Thymus (tissue), 11 donors: ENCODE measurements at regions not wholly inside any gene's neighbourhood (a gene's known extent, or its start where the extent isn't known, plus 50 kb on each side); places are given as distances from the start of the nearest gene placed in this dataset.

Experiments used
- DNase-seq, 9 donors: peaks; one replicate each; pipeline ENCODE4 v3.0.0-alpha.2; 2013; ENCODE audit warnings: low spot score in 9 of 9, low read depth in 6 of 9, missing footprints in 1 of 9
- H3K27ac ChIP-seq, 2 donors: one replicate each; pipeline ENCODE4 v1.5.1; 2013; ENCODE audit warnings: control low read depth in 1 of 2, low read depth in 1 of 2, low read length in 1 of 2, mild to moderate bottlenecking in 1 of 2, moderate library complexity in 1 of 2
- H3K27me3 ChIP-seq, 2 donors: one replicate each; pipeline ENCODE4 v1.5.1; 2013; ENCODE audit warnings: low read length in 1 of 2; ENCODE audit not compliant: control insufficient read depth in 2 of 2, insufficient read depth in 1 of 2
- H3K36me3 ChIP-seq, 2 donors: one replicate each; pipeline ENCODE4 v1.5.1; 2013; ENCODE audit warnings: low read length in 1 of 2, mild to moderate bottlenecking in 1 of 2, moderate library complexity in 1 of 2; ENCODE audit not compliant: control insufficient read depth in 2 of 2, insufficient read depth in 2 of 2
- H3K4me1 ChIP-seq, 2 donors: one replicate each; pipeline ENCODE4 v1.5.1; 2013; ENCODE audit warnings: low read length in 2 of 2; ENCODE audit not compliant: control insufficient read depth in 2 of 2, insufficient read depth in 2 of 2
- H3K4me3 ChIP-seq, 2 donors: one replicate each; pipeline ENCODE4 v1.5.1; 2013; ENCODE audit warnings: low read length in 2 of 2, control low read depth in 1 of 2, mild to moderate bottlenecking in 1 of 2
- H3K9me3 ChIP-seq, 2 donors: one replicate each; pipeline ENCODE4 v1.5.1; 2013; ENCODE audit warnings: low read length in 1 of 2, mild to moderate bottlenecking in 1 of 2; ENCODE audit not compliant: control insufficient read depth in 2 of 2, insufficient read depth in 1 of 2
- WGBS: extraction: QIAGEN DNeasy Blood & Tissue Kit; methylation state at CpG from one replicate; pipeline ENCODE4 v1.1.7; 2013; 5-methylcytosine and 5-hydroxymethylcytosine counted together
- donor health status: healthy.

DNA sequence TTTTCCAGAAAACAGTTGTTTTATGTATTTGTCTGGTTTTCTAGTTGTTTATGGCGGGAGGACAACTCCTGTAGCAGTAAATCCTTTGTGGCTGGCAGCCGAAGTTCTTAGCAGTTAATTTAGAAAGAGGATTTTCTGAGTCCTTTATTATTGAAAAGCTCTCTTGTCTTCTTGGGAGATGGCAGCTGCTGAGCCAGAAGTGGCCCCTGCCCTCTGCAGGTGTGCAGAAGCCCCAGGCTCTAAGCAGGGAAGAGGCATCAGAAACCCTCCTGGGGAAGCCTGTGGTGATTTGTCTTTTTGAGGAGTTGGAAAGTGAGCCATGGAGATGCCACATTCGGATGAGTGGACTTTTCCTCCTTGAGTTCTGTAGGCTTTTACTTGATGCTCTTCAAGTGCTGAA is 106.3 kb downstream of the GLRX3 start:
- WGBS, result 59% methylated on average over 3 of the region's 3 CpGs
- no peak overlapping the region for H3K4me3 ChIP-seq
- H3K36me3 ChIP-seq, result no peaks in the 10 kb centered on the region
- H3K9me3 ChIP-seq, result no peaks in the 10 kb centered on the region
- H3K27ac ChIP-seq, result no peak overlapping the region
- peaks cover 0 to 4% of the 10 kb centered on the region in 2 donors for H3K27me3 ChIP-seq
- H3K4me1 ChIP-seq, result no peaks in the 10 kb centered on the region
- no peak for DNase-seq

DNA sequence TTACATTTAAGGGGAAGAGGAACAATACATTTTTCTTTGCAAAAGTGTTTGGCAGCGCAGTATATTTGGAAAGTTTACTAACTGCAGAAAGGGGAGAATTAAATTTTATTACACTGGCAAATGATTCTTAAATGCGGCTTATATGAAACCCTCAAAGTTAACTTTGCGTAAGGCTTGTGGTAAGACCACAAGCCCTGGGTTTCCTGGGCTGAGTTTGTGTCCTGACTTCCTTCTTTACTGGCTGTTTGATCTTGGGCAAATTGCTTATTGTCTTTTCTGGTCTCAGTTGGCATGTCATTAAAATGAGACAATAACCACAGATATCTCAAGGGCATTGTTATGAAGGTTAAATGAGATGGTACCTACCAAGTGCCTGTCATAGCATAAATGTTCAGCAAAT is 106.8 kb downstream of the GLRX3 start:
- Histone ChIP-seq H3K4me1 (no peaks in the 10 kb centered on the region), H3K27ac (no peak overlapping the region), H3K27me3 (peaks cover 0 to 4% of the 10 kb centered on the region in 2 donors), H3K36me3 (no peaks in the 10 kb centered on the region), H3K9me3 (no peaks in the 10 kb centered on the region), H3K4me3 (no peak overlapping the region)
- no peak for DNase-seq
- 7% methylated on average over 3 of the region's 3 CpGs for WGBS

DNA sequence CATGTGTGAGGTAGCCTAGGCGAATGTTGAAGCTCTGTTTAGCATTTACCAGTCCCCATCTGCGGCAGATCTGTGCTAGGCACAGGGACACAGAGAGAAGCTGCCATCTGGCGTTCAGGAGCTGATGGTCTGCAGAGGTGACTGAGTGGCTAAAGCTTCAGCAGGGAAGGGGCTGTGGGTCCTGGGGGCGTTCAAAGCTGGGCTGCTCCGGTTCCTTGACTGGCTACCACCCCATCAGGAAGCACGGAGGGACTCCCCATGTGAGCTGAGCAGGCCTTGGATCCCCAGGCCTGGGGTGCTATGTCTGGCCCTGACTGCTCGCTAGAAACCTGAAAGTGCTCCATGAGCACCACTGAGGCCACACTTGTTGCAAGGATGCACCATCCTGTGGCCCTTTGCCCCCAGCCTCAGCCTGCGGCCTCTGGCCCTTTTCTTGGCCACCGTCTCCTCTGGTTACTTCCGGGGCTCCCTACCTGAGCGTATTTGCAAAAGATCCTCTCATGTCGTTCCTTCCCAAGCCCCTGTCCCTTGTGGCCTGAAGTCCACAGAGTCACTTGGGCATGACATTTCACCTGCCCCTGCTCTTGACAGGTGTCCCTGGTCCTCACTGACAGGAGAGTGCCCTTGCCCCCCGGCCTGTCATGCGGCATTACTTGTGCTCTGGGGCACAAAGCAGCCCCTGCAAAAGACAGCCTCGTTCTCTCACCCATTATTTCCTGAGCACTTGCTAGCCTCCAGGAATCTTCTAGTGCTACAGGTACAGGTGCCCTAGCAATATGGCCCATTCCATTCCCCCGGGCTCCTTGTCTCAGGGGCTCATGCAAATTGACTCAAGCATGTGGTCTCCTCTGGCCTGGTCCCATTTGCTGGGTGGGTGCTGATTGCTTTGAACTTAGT is 108.1 kb downstream of the GLRX3 start:
- 96% methylated on average over 16 of the region's 16 CpGs for WGBS
- no peaks in the 10 kb centered on the region for H3K36me3 ChIP-seq
- DNase-seq, result no peak
- H3K4me3 ChIP-seq, result no peak overlapping the region
- peaks cover 0 to 4% of the 10 kb centered on the region in 2 donors for H3K27me3 ChIP-seq
- no peaks in the 10 kb centered on the region for H3K4me1 ChIP-seq
- H3K9me3 ChIP-seq, result no peaks in the 10 kb centered on the region
- H3K27ac ChIP-seq, result no peak overlapping the region

DNA sequence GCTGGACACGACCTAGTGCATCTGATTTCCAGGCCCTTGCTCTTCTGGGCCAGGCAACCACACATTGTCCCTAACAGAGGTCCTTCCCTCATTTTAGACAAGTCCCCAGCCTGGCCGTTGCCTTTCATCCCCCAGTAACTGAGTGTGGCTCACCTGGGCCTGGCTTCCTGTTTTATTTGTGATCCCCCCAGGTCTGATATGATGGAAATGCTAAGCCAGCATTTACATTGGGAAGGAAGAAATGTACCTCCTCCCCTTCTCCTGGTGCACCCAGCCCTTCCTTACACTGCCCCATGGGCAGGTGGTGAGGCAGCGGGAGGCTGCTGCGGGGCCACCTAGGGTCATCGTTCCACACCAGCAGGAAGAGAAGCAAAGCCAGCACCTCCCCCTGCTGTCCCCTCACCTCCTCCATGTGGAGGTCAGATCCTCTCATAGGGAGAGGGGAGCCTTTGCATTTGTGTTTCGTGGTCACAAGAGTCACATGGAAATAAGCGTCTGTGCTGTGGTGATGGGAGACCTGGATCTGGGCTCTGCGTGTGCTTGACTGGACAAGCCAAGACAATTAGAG is 108.8 kb downstream of the GLRX3 start:
- H3K27ac ChIP-seq, result no peak overlapping the region
- DNase-seq, result no peak
- no peaks in the 10 kb centered on the region for H3K36me3 ChIP-seq
- 87% methylated on average over 8 of the region's 8 CpGs for WGBS
- peaks cover 0 to 4% of the 10 kb centered on the region in 2 donors for H3K27me3 ChIP-seq
- H3K9me3 ChIP-seq, result no peaks in the 10 kb centered on the region
- no peaks in the 10 kb centered on the region for H3K4me1 ChIP-seq
- no peak overlapping the region for H3K4me3 ChIP-seq

DNA sequence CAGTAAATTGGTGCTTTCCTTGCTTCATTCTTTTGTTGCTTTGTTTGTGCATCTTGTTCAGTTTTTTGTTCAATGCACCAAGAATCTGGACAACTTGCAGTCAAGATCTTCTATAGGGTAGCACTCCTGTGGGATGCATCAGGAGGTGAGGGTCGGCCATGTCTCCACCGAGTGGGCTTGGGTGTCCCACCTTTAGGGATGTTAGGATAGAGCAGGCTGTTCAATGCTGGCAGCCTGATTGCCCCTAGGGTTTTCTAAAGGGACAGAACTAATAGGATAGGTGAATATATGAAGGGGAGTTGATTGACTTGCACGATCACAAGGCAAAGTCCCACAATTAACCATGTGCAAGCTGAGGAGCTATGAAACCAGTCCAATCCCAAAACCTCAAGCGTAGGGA is 109.9 kb downstream of the GLRX3 start:
- Histone ChIP-seq H3K36me3 (no peaks in the 10 kb centered on the region), H3K9me3 (no peaks in the 10 kb centered on the region), H3K4me3 (no peak overlapping the region), H3K27ac (no peak overlapping the region), H3K27me3 (peaks cover 0 to 4% of the 10 kb centered on the region in 2 donors), H3K4me1 (no peaks in the 10 kb centered on the region)
- 95% methylated on average over 4 of the region's 4 CpGs for WGBS
- no peak for DNase-seq

GRCh38 chr10:130250127-130250526 is 113.9 kb downstream of the GLRX3 start:
- H3K9me3 ChIP-seq, result no peaks in the 10 kb centered on the region
- H3K4me1 ChIP-seq, result no peaks in the 10 kb centered on the region
- no peak for DNase-seq
- H3K27me3 ChIP-seq, result no peaks in the 10 kb centered on the region
- H3K4me3 ChIP-seq, result no peak overlapping the region
- 73% methylated on average over 3 of the region's 3 CpGs for WGBS
- no peak overlapping the region for H3K27ac ChIP-seq
- no peaks in the 10 kb centered on the region for H3K36me3 ChIP-seq

DNA sequence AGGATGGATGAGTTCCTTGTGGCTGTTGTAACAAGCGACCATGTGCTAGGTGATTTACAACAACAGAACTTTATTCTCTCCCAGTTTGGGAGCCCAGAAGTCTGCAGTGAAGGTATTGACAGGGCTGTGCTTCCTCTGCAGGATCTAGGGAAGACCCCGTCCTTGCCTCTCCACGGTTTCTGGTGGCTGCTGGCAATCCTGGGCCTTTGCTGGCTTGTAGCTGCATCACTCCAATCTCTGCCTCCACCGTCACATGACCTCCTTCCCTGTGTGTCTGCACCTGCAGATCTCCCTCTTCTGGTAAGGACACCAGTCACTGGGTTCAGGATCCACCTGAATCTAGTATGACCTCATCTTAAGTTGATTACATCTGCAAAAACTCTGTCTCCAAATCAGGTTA is 115.6 kb downstream of the GLRX3 start:
- Histone ChIP-seq H3K9me3 (no peaks in the 10 kb centered on the region), H3K4me1 (no peaks in the 10 kb centered on the region), H3K27me3 (no peaks in the 10 kb centered on the region), H3K36me3 (no peaks in the 10 kb centered on the region), H3K4me3 (no peak overlapping the region), H3K27ac (no peak overlapping the region)
- no peak for DNase-seq
- 85% methylated on average over 4 of the region's 4 CpGs for WGBS

GRCh38 chr10:130254243-130254642 is 118.1 kb downstream of the GLRX3 start:
- H3K36me3 ChIP-seq, result no peaks in the 10 kb centered on the region
- no peak overlapping the region for H3K27ac ChIP-seq
- H3K9me3 ChIP-seq, result no peaks in the 10 kb centered on the region
- no peaks in the 10 kb centered on the region for H3K27me3 ChIP-seq
- 75% methylated on average over 13 of the region's 13 CpGs for whole genome bisulfite sequencing
- no peaks in the 10 kb centered on the region for H3K4me1 ChIP-seq
- DNase-seq, result no peak
- no peak overlapping the region for H3K4me3 ChIP-seq

DNA sequence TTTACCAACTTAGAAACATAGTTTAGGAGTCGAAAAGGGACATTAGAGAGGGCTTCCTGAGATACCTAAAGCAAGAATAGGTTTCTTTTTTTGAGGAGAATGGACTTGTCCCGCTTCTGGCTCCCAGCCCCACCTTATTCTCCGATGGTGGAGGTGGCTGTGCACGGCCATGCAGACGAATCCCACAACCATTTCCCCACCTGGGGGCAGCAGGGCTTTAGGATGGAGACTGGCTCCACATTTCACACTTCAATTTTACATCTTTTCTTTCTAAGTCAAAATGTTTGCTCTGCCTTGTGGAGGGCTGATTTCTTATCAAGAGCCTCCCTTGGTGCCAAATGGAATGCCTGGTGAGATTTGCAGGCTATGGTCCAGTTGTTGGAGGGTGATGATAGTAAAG is 118.5 kb downstream of the GLRX3 start:
- no peak for DNase-seq
- WGBS, result 31% methylated on average over 5 of the region's 5 CpGs
- no peak overlapping the region for H3K27ac ChIP-seq
- H3K9me3 ChIP-seq, result no peaks in the 10 kb centered on the region
- no peaks in the 10 kb centered on the region for H3K27me3 ChIP-seq
- H3K4me3 ChIP-seq, result no peak overlapping the region
- no peaks in the 10 kb centered on the region for H3K4me1 ChIP-seq
- no peaks in the 10 kb centered on the region for H3K36me3 ChIP-seq
